ENCODE measurements at regions not wholly inside any gene's neighbourhood (a gene's known extent, or its start where the extent isn't known, plus 50 kb on each side); places are given as distances from the start of the nearest gene placed in this dataset.

GRCh38 chr9:11722957-11723356, 970.2 kb upstream of the TYRP1 start:
- Histone ChIP-seq H3K4me3 (no peak overlapping the region), H3K36me3 (no peaks in the 10 kb centered on the region), H3K27me3 (no peaks in the 10 kb centered on the region), H3K27ac (no peak overlapping the region), H3K9me3 (ENCODE audit: low read depth) (no peaks in the 10 kb centered on the region), H3K4me1 (ENCODE audit: low read depth) (peaks cover 5% of the 10 kb centered on the region)
- no peak for DNase-seq (ENCODE audit: low read depth in 1 of 2, low spot score in 1 of 2)
- TF ChIP-seq CTCF (IDR thresholded peaks at IDR 0.05; ENCODE audit: low read depth, low read length) = no peak

- H3K4me3 ChIP-seq = no peak overlapping the region
- H3K27me3 ChIP-seq = no peaks in the 10 kb centered on the region
- no peak for DNase-seq (ENCODE audit: low read depth in 1 of 2, low spot score in 1 of 2)
- TF ChIP-seq CTCF (IDR thresholded peaks at IDR 0.05; ENCODE audit: low read depth, low read length) = no peak
- H3K27ac ChIP-seq = no peak overlapping the region
- H3K9me3 ChIP-seq (ENCODE audit: low read depth) = no peaks in the 10 kb centered on the region
- H3K36me3 ChIP-seq = no peaks in the 10 kb centered on the region
- H3K4me1 ChIP-seq (ENCODE audit: low read depth) = peaks cover 5% of the 10 kb centered on the region
Measured at GRCh38 chr9:11726659-11727058, 966.5 kb upstream of the TYRP1 start.

GRCh38 chr9:11735391-11735790, 957.8 kb upstream of the TYRP1 start:
- H3K27ac ChIP-seq = no peak overlapping the region
- no peaks in the 10 kb centered on the region for H3K36me3 ChIP-seq
- H3K4me3 ChIP-seq = no peak overlapping the region
- H3K9me3 ChIP-seq (ENCODE audit: low read depth) = no peaks in the 10 kb centered on the region
- DNase-seq (ENCODE audit: low read depth in 1 of 2, low spot score in 1 of 2) = no peak
- H3K4me1 ChIP-seq (ENCODE audit: low read depth) = no peaks in the 10 kb centered on the region
- H3K27me3 ChIP-seq = no peaks in the 10 kb centered on the region
- no peak for TF ChIP-seq CTCF (IDR thresholded peaks at IDR 0.05; ENCODE audit: low read depth, low read length)

DNA sequence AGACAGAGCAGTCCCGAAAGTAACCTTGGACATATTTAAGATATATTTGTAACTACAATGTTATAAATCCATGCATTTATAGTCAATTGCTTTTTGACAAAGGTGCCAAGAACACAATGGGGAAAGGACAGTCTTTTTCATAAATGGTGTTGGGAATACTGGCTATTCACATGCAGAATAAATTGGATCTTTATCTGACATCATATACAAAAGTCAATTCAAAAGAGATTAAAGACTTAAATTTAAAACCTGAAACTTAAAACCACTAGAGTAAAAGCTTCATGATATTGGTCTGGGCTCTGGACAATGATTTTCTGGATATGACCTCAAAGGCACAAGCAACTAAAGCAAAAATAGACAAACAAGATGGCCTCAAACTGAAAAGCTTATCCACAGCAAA, 950.7 kb upstream of the TYRP1 start:
- Histone ChIP-seq H3K27ac (no peak overlapping the region), H3K4me1 (ENCODE audit: low read depth) (no peaks in the 10 kb centered on the region), H3K36me3 (no peaks in the 10 kb centered on the region), H3K27me3 (no peaks in the 10 kb centered on the region), H3K4me3 (no peak overlapping the region), H3K9me3 (ENCODE audit: low read depth) (no peaks in the 10 kb centered on the region)
- DNase-seq (ENCODE audit: low read depth in 1 of 2, low spot score in 1 of 2) = no peak
- no peak for TF ChIP-seq CTCF (IDR thresholded peaks at IDR 0.05; ENCODE audit: low read depth, low read length)

DNA sequence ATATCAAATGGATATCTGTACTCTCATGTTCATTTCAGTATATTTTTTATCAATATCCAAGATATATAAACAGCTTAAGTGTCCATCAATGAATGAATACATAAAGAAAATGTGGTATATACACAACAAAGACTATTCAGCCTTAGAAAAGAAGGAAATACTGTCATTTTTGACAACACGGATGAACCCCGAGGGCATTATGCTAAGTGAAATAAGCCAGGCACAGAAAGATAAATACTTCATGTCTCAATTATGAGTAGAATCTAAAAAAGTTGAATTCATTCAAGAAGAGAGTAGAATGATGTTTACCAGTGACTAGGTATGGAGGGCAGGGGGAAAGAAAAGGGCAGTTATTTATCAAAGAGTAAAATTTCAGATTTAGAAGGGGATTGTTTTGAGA, 949.8 kb upstream of the TYRP1 start:
- Histone ChIP-seq H3K27me3 (no peaks in the 10 kb centered on the region), H3K27ac (no peak overlapping the region), H3K9me3 (ENCODE audit: low read depth) (no peaks in the 10 kb centered on the region), H3K4me3 (no peak overlapping the region), H3K4me1 (ENCODE audit: low read depth) (no peaks in the 10 kb centered on the region), H3K36me3 (no peaks in the 10 kb centered on the region)
- no peak for DNase-seq (ENCODE audit: low read depth in 1 of 2, low spot score in 1 of 2)
- TF ChIP-seq CTCF (IDR thresholded peaks at IDR 0.05; ENCODE audit: low read depth, low read length) = no peak

DNA sequence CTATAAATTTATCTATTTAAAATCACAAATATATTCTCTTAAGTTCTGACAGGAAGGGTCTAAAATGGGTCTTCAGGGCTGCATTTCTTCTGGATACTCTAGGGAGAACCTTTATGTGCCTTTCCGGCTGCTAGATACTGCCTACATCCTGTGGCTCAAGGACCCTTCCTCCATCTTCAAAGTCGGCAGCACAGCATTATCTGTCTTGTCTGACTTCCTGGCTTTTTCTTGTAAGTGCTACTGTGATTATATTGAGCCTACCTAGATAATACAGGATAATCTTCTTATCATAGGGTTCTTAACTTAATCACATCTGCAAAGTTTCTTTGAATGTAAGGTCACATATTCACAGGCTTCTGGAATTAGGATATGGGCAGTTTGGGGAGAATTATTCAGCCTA, 943.8 kb upstream of the TYRP1 start:
- Histone ChIP-seq H3K27me3 (no peaks in the 10 kb centered on the region), H3K27ac (no peak overlapping the region), H3K4me3 (no peak overlapping the region), H3K4me1 (ENCODE audit: low read depth) (no peaks in the 10 kb centered on the region), H3K36me3 (no peaks in the 10 kb centered on the region), H3K9me3 (ENCODE audit: low read depth) (no peaks in the 10 kb centered on the region)
- DNase-seq (ENCODE audit: low read depth in 1 of 2, low spot score in 1 of 2) = no peak
- no peak for TF ChIP-seq CTCF (IDR thresholded peaks at IDR 0.05; ENCODE audit: low read depth, low read length)
